ENCODE measurements at regions not wholly inside any gene's neighbourhood (a gene's known extent, or its start where the extent isn't known, plus 50 kb on each side); places are given as distances from the start of the nearest gene placed in this dataset.

GRCh38 chr1:245036102-245036501 lies 118.7 kb upstream of the KIF26B start:
- TF ChIP-seq EZH2 (optimal IDR thresholded peaks at IDR 0.05; ENCODE audit: low read depth, low read length) (no peak), CTCF (IDR thresholded peaks at IDR 0.05; ENCODE audit: low read length) (no peak)

Data from MM.1S (cell line).